ENCODE measurements at regions not wholly inside any gene's neighbourhood (a gene's known extent, or its start where the extent isn't known, plus 50 kb on each side); places are given as distances from the start of the nearest gene placed in this dataset.

DNA sequence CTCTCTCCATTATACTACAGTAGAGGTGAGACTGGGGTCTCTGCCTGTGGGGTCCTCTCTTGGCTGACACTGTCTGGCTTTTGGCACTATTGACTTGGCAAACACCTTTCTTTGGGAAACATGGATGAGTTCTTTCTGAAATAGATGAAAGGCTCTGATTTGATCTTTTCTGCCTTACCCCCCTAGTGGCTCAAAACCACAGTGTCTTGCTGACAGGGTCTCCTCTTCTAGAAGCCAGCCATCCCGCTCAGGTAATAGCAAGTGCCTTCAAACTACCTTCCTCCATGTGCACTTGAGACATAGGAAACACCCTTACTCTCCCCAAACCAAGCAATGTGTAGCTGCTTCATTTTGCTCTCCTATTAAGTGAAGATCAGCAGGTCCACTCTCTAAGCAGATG, 260.4 kb downstream of the BRINP2 start:
- ChIA-PET POLR2A (no interaction called here), CTCF (interaction anchor here (1.1 kb wide), 1 partner anchor 10 kb away, joined by 5 read pairs; no protein-coding TSS in a partner anchor)
- TF ChIP-seq, protein P1, sequence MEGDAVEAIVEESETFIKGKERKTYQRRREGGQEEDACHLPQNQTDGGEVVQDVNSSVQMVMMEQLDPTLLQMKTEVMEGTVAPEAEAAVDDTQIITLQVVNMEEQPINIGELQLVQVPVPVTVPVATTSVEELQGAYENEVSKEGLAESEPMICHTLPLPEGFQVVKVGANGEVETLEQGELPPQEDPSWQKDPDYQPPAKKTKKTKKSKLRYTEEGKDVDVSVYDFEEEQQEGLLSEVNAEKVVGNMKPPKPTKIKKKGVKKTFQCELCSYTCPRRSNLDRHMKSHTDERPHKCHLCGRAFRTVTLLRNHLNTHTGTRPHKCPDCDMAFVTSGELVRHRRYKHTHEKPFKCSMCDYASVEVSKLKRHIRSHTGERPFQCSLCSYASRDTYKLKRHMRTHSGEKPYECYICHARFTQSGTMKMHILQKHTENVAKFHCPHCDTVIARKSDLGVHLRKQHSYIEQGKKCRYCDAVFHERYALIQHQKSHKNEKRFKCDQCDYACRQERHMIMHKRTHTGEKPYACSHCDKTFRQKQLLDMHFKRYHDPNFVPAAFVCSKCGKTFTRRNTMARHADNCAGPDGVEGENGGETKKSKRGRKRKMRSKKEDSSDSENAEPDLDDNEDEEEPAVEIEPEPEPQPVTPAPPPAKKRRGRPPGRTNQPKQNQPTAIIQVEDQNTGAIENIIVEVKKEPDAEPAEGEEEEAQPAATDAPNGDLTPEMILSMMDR (IDR thresholded peaks at IDR 0.05; ENCODE audit: control extremely low read depth, extremely low read depth, low read depth, missing control alignments): no peak
- DNase-seq (ENCODE audit: extremely low spot score): no peak

DNA sequence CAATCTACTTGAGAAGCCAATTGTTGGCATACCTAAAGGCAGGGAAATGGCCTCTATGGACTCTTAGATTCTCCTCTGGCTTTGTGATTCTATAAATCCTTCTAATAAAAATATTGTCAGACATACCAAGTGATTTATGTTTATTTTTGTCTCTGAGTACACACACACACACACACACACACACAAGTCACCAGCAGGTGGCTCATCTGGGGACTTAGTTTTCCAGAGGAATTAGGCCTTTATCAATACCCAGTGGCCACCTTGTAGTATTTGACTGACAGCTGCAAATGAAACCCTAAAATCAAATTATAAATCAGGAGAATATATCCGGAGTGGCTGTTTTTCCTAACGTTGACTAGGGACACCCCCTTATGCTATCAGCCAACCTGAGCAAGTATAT, 258.5 kb downstream of the BRINP2 start:
- ChIA-PET CTCF (no interaction called here), POLR2A (no interaction called here)
- no peak for DNase-seq (ENCODE audit: extremely low spot score)

DNA sequence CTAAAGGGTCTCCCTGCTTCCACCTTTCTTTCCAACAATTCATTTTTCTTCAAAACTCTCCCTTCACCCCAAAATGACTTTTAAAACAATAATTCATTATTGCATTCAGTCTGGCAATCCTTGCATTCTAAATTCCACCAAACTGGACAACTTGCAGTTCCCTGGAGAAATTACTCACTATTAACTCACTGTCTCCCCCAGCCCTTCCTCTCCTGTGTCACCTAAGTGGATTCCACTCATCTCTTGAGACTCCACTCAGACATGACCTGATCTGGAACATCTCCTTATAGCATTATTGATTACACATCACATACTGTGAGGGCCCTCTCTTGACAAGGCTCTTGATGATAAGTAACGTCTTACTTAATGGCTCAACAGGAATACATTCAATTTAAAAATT, 257.1 kb downstream of the BRINP2 start:
- POLR2A ChIA-PET: no interaction called here
- CTCF ChIA-PET: no interaction called here
- TF ChIP-seq, protein P1 (IDR thresholded peaks at IDR 0.05; ENCODE audit: control extremely low read depth, extremely low read depth, low read depth, missing control alignments): no peak
- DNase-seq (ENCODE audit: extremely low spot score): no peak

More for the DNA sequence above, 258.5 kb downstream of the BRINP2 start:
- TF ChIP-seq, protein P1 (IDR thresholded peaks at IDR 0.05; ENCODE audit: control extremely low read depth, extremely low read depth, low read depth, missing control alignments): no peak

DNA sequence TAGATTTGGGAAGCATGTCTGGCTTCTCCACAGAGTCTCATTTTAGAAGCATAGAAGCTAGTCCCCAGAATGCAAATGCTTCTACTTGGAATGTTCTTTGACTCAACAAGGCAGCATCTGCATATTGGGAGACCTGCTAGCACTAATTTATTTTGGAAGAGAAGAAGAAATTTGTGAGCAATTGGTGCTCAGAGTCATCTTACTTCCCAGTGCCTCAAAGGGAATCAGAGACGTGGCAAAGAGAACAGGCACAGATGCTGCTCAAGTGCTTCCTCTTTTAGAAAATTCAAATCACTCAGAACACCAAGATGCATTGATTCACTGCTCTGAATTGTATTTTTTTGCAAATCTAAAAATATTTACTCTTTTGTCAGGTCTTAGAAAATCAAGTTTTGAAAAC, 255.7 kb downstream of the BRINP2 start:
- no peak for DNase-seq (ENCODE audit: extremely low spot score)
- POLR2A ChIA-PET: no interaction called here
- TF ChIP-seq, protein P1 (IDR thresholded peaks at IDR 0.05; ENCODE audit: control extremely low read depth, extremely low read depth, low read depth, missing control alignments): no peak
- CTCF ChIA-PET: no interaction called here

DNA sequence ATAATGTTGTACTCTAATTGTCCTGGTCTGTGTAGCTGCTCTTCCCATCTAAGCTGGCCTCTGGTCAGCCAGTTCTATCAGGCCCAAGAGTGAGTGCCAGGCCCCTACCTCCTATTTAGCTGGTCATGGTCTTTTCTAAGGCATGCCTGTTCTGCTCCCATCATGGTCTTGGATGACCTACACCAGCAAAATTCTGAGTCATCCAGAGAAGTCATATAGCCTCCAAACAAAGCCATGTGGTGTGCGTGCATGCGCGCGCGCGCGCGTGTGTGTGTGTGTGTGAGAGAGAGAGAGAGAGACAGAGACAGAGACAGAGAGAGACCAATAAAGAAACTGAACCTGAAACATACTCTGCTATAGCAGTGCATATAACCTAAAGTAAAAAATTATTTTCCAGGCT, 254.4 kb downstream of the BRINP2 start:
- TF ChIP-seq, protein P1 (IDR thresholded peaks at IDR 0.05; ENCODE audit: control extremely low read depth, extremely low read depth, low read depth, missing control alignments): no peak
- ChIA-PET POLR2A (no interaction called here), CTCF (interaction anchor here (2.1 kb wide), 1 partner anchor 11 kb away, joined by 10 read pairs; no protein-coding TSS in a partner anchor)
- DNase-seq (ENCODE audit: extremely low spot score): no peak

DNA sequence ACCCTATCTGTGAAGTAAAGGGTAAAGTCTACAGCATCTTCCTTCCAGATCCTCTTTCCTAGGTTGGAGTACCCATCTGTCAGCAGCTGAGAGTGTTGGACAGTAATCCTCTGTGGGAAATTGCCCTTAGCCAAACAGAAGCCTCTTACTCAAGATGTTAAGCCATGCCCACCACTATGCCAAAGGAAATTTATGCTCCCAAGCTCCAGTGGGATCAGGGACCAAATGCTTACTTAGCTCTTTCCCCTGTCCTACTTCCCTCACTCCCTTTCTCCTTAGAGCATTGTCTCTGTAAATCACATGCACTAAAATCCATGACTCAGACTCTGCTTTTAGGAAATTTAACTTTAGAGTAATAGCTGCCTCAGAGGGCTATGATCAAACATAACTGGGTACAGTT, 254.0 kb downstream of the BRINP2 start:
- DNase-seq (ENCODE audit: extremely low spot score): no peak
- ChIA-PET CTCF (interaction anchor here (2.1 kb wide), 1 partner anchor 11 kb away, joined by 10 read pairs; no protein-coding TSS in a partner anchor), POLR2A (no interaction called here)
- TF ChIP-seq, protein P1 (IDR thresholded peaks at IDR 0.05; ENCODE audit: control extremely low read depth, extremely low read depth, low read depth, missing control alignments): no peak

DNA sequence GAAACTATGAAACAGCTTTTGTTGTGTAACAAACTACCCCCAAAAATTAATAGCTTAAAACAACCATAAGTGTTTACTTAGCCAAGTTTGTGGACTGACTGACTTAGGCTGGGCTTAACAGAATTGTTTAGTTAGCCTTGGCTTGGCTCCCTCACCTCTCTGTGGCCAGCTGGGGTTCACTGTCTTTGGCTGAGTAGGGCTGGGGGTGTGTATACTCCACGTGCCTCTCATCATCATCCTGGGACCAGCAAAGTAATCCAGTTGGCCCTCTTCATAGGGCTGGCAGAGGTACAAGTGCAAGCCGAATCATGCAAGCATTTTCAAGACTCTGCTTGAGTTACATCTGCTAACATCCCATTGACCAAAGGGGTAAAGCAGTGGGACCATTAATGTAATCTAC, 252.3 kb downstream of the BRINP2 start:
- POLR2A ChIA-PET: no interaction called here
- TF ChIP-seq, protein P1 (IDR thresholded peaks at IDR 0.05; ENCODE audit: control extremely low read depth, extremely low read depth, low read depth, missing control alignments): no peak
- CTCF ChIA-PET: interaction anchor here (0.8 to 1.4 kb wide), 2 partner anchors 9 to 37 kb away, joined by 3 read pairs; no protein-coding TSS in a partner anchor
- no peak for DNase-seq (ENCODE audit: extremely low spot score)
